Erythroblast (primary cell): ENCODE measurements at regions not wholly inside any gene's neighbourhood (a gene's known extent, or its start where the extent isn't known, plus 50 kb on each side); places are given as distances from the start of the nearest gene placed in this dataset.

ENCODE experiments used
- DNase-seq, 2 experiments: peaks; one replicate each; lab custom pipeline; 2025; lab: John Stamatoyannopoulos, UW
- GATA1 ChIP-seq: IDR thresholded peaks from 2 replicates; pipeline ENCODE4 v1.6.1; 2011; ENCODE audit warnings: low read depth, mild to moderate bottlenecking, control low read depth, low read length, moderate library complexity
- POLR2A ChIP-seq: IDR thresholded peaks from 2 replicates; pipeline ENCODE4 v1.6.1; 2011; ENCODE audit warnings: mild to moderate bottlenecking, low read length

- no peak for TF ChIP-seq POLR2A
- DNase-seq, result no peak
Measured at GRCh38 chr2:2503864-2504418, 172.9 kb upstream of the MYT1L start.

- no peak for TF ChIP-seq POLR2A
- no peak for TF ChIP-seq GATA1
- no peak for DNase-seq
Measured at GRCh38 chr2:2502201-2502549, 171.1 kb upstream of the MYT1L start.

GRCh38 chr2:2501454-2502200, 170.6 kb upstream of the MYT1L start:
- no peak for DNase-seq
- no peak for TF ChIP-seq GATA1
- no peak for TF ChIP-seq POLR2A

GRCh38 chr2:2495606-2496005, 164.5 kb upstream of the MYT1L start:
- no peak for DNase-seq
- TF ChIP-seq GATA1 (no peak), POLR2A (no peak)

GRCh38 chr2:2493496-2493895, 162.4 kb upstream of the MYT1L start:
- no peak for DNase-seq
- no peak for TF ChIP-seq GATA1
- no peak for TF ChIP-seq POLR2A

GRCh38 chr2:2492800-2493199, 161.7 kb upstream of the MYT1L start:
- TF ChIP-seq GATA1 (no peak), POLR2A (no peak)
- DNase-seq, result no peak

- no peak for TF ChIP-seq GATA1
- no peak for DNase-seq
Measured at GRCh38 chr2:2491964-2492363, 160.9 kb upstream of the MYT1L start.

GRCh38 chr2:2484301-2484700, 153.2 kb upstream of the MYT1L start:
- TF ChIP-seq POLR2A, result no peak
- no peak for TF ChIP-seq GATA1

GRCh38 chr2:2482851-2483250, 151.8 kb upstream of the MYT1L start:
- no peak for DNase-seq
- TF ChIP-seq GATA1, result no peak
- no peak for TF ChIP-seq POLR2A

More at GRCh38 chr2:2484301-2484700, 153.2 kb upstream of the MYT1L start:
- DNase-seq, result no peak

- no peak for DNase-seq
- TF ChIP-seq POLR2A, result no peak
- TF ChIP-seq GATA1, result no peak
Measured at GRCh38 chr2:2472881-2473280, 141.8 kb upstream of the MYT1L start.

GRCh38 chr2:2472044-2472443, 141.0 kb upstream of the MYT1L start:
- no peak for DNase-seq
- TF ChIP-seq POLR2A, result no peak

- no peak for TF ChIP-seq GATA1
- no peak for TF ChIP-seq POLR2A
- no peak for DNase-seq
Measured at GRCh38 chr2:2466534-2466933, 135.5 kb upstream of the MYT1L start.

- DNase-seq, result no peak
- TF ChIP-seq GATA1, result no peak
- no peak for TF ChIP-seq POLR2A
Measured at GRCh38 chr2:2464643-2465042, 133.6 kb upstream of the MYT1L start.

- TF ChIP-seq POLR2A, result no peak
- no peak for TF ChIP-seq GATA1
- DNase-seq, result no peak
Measured at GRCh38 chr2:2464094-2464493, 133.0 kb upstream of the MYT1L start.

GRCh38 chr2:2456721-2457120, 125.6 kb upstream of the MYT1L start:
- no peak for TF ChIP-seq GATA1
- no peak for TF ChIP-seq POLR2A
- DNase-seq, result no peak
